GM12878 (cell line): ENCODE measurements at regions not wholly inside any gene's neighbourhood (a gene's known extent, or its start where the extent isn't known, plus 50 kb on each side); places are given as distances from the start of the nearest gene placed in this dataset.

Source experiments
- ATAC-seq: fragments of 200-7000 bp; cut with Tn5 transposase; 3 replicates; pipeline ENCODE4 v1.9.1; 2020; ENCODE audit warnings: mild to moderate bottlenecking, moderate library complexity
- BruUV-seq: library from RNA; stranded (reverse); fragments of 400-500 nt; replicated peaks from 2 replicates; lab custom pipeline; 2021; lab: Mats Ljungman, UMichigan
- CTCF ChIA-PET: fragments of 300-600 bp; sonication (Branson Sonifier 250); formaldehyde crosslinking; extraction: SDS; loops from one replicate; lab custom pipeline; 2021; ENCODE audit warnings: inconsistent platforms; lab: Yijun Ruan, JAX
- POLR2A ChIA-PET: fragments of 350-600 bp; formaldehyde crosslinking; extraction: SDS; loops from one replicate; lab custom pipeline; 2021; ENCODE audit warnings: inconsistent platforms; lab: Charles Lee
- RAD21 ChIA-PET: fragments of 300-600 bp; sonication (Branson Sonifier 250); formaldehyde crosslinking; loops from one replicate; lab custom pipeline; 2023; ENCODE audit warnings: antibody characterized with exemption; ENCODE audit not compliant: unreplicated experiment; lab: Charles Lee
- SMC1A ChIA-PET: fragments of 300-600 bp; sonication (Branson Sonifier 250); formaldehyde crosslinking; loops from one replicate; lab custom pipeline; 2023; ENCODE audit not compliant: unreplicated experiment, uncharacterized antibody; lab: Charles Lee
- DNase-seq: peaks from one replicate; pipeline ENCODE4 v3.0.0-alpha.2; 2011; ENCODE audit warnings: low read depth, low spot score
- FAIRE-seq: peaks from 3 replicates; lab custom pipeline; 2011; peaks lifted over from hg19 to GRCh38; lab: Jason Lieb, UNC
- H2AFZ ChIP-seq: 2 replicates; pipeline ENCODE4 v1.6.0; 2011; ENCODE audit warnings: low read depth, low read length, control low read depth; ENCODE audit not compliant: control insufficient read depth
- H3K27ac ChIP-seq: 2 replicates; pipeline ENCODE4 v1.5.1; 2011; ENCODE audit warnings: control low read depth; ENCODE audit not compliant: control insufficient read depth, insufficient read depth
- H3K27me3 ChIP-seq, 2 experiments: replicated peaks in 1 of 2; 2 replicates each; pipeline versions ENCODE4 v1.6.0 to v1.6.1; 2011; ENCODE audit warnings: low read length in 1 of 2; ENCODE audit not compliant: control insufficient read depth in 2 of 2, insufficient read depth in 2 of 2
- H3K36me3 ChIP-seq, 2 experiments: 2 replicates each; pipeline ENCODE4 v1.5.1; 2011; ENCODE audit warnings: low read length in 1 of 2; ENCODE audit not compliant: control insufficient read depth in 2 of 2, insufficient read depth in 2 of 2
- H3K4me1 ChIP-seq: 2 replicates; pipeline ENCODE4 v1.6.1; 2011; ENCODE audit warnings: mild to moderate bottlenecking, low read length, moderate library complexity, mixed read lengths; ENCODE audit not compliant: control insufficient read depth, insufficient read depth
- H3K4me2 ChIP-seq: 2 replicates; pipeline ENCODE4 v1.6.0; 2011; ENCODE audit warnings: control low read depth; ENCODE audit not compliant: control insufficient read depth, insufficient read depth
- H3K4me3 ChIP-seq: fragments of 200-600 bp; sonication (generic); 2 replicates; pipeline ENCODE4 v1.5.1; 2016
- H3K79me2 ChIP-seq: 2 replicates; pipeline ENCODE4 v1.6.0; 2011; ENCODE audit warnings: low read length; ENCODE audit not compliant: control insufficient read depth, insufficient read depth
- H3K9ac ChIP-seq: 2 replicates; pipeline ENCODE4 v1.8.0; 2011; ENCODE audit warnings: low read length, control low read depth, mixed read lengths; ENCODE audit not compliant: control insufficient read depth, insufficient read depth
- H3K9me3 ChIP-seq: replicated peaks from 3 replicates; pipeline ENCODE4 v1.5.1; 2011; ENCODE audit warnings: mild to moderate bottlenecking, low read length; ENCODE audit not compliant: control insufficient read depth, insufficient read depth
- H4K20me1 ChIP-seq: 2 replicates; pipeline ENCODE4 v1.6.0; 2011; ENCODE audit not compliant: control insufficient read depth, insufficient read depth
- BMI1 ChIP-seq: fragments of 450-650 bp; IDR thresholded peaks from 2 replicates; pipeline ENCODE4 v1.6.1; 2016; ENCODE audit warnings: mild to moderate bottlenecking, moderate library complexity, borderline replicate concordance
- CBX3 ChIP-seq: fragments of 200-600 bp; sonication (generic); IDR thresholded peaks from 2 replicates; pipeline ENCODE4 v1.6.1; 2016; ENCODE audit warnings: low read depth, borderline replicate concordance
- CHD1 ChIP-seq: IDR thresholded peaks from 2 replicates; pipeline ENCODE4 v1.6.1; 2012; ENCODE audit warnings: low read depth, low read length, improper control_type of control experiment
- CTCF ChIP-seq, 3 experiments: IDR thresholded peaks in 2 of 3; conservative IDR thresholded peaks in 1 of 3; 2 replicates each; pipeline ENCODE4 v1.5.1; 2011; ENCODE audit warnings: low read depth in 3 of 3, low read length in 3 of 3, mild to moderate bottlenecking in 3 of 3, control low read depth in 2 of 3, moderate library complexity in 2 of 3, inconsistent platforms in 1 of 3, mixed read lengths in 1 of 3; ENCODE audit not compliant: control insufficient read depth in 2 of 3, insufficient read depth in 1 of 3; ENCODE audit errors: extremely low read depth in 1 of 3
- E2F8 ChIP-seq: fragments of 450-650 bp; IDR thresholded peaks from 2 replicates; pipeline ENCODE4 v1.6.1; 2018; ENCODE audit warnings: mild to moderate bottlenecking, low read depth, moderate library complexity; ENCODE audit not compliant: partially characterized antibody
- ELK1 ChIP-seq: IDR thresholded peaks from 2 replicates; pipeline ENCODE4 v1.6.1; 2012; ENCODE audit warnings: low read depth, low read length, improper control_type of control experiment
- KAT2A ChIP-seq: conservative IDR thresholded peaks from 2 replicates; pipeline ENCODE4 v1.6.1; 2011; ENCODE audit warnings: low read depth, low read length; ENCODE audit not compliant: control insufficient read depth
- NR2C2 ChIP-seq: IDR thresholded peaks from 2 replicates; pipeline ENCODE4 v1.6.1; 2011; ENCODE audit warnings: borderline replicate concordance, low read depth; ENCODE audit not compliant: control insufficient read depth, insufficient read length
- RAD51 ChIP-seq: fragments of 450-650 bp; IDR thresholded peaks from 2 replicates; pipeline ENCODE4 v1.6.1; 2016; ENCODE audit warnings: moderate library complexity, mild to moderate bottlenecking, inconsistent platforms
- SIX5 ChIP-seq: IDR thresholded peaks from 2 replicates; pipeline ENCODE4 v1.6.1; 2011; ENCODE audit warnings: mild to moderate bottlenecking, low read depth, low read length, moderate library complexity; ENCODE audit not compliant: severe bottlenecking
- SKIL ChIP-seq: fragments of 450-650 bp; IDR thresholded peaks from 2 replicates; pipeline ENCODE4 v1.6.1; 2017; ENCODE audit warnings: mild to moderate bottlenecking, low read depth, inconsistent platforms; ENCODE audit not compliant: poor library complexity, severe bottlenecking
- SREBF2 ChIP-seq: IDR thresholded peaks from 2 replicates; pipeline ENCODE4 v1.6.1; 2012; ENCODE audit warnings: mild to moderate bottlenecking, low read length
- whole genome bisulfite sequencing: methylation state at CpG from one replicate; pipeline ENCODE4 v1.1.6; 2016; ENCODE audit warnings: low lambda C conversion rate; ENCODE audit not compliant: insufficient replicate concordance, insufficient coverage; ENCODE audit errors: missing lambda C conversion rate; 5-methylcytosine and 5-hydroxymethylcytosine counted together
- in situ Hi-C: fragments of 300-500 bp; cut with MboI; formaldehyde crosslinking; loops from 9 replicates; pipeline ENCODE4 v1.14.3; 2018; ENCODE audit warnings: mixed read lengths
- intact Hi-C: fragments of 100-400 bp; cut with micrococcal nuclease; formaldehyde crosslinking; loops from one replicate; pipeline ENCODE4 v1.14.2; 2022; ENCODE audit not compliant: unreplicated experiment

GRCh38 chr4:38203609-38204008 lies 243.4 kb downstream of the PTTG2 start:
- no TSS peak for BruUV-seq
- Histone ChIP-seq H4K20me1 (no peaks in the 10 kb centered on the region), H2AFZ (no peak overlapping the region), H3K79me2 (no peaks in the 10 kb centered on the region), H3K27me3 (no peaks in the 10 kb centered on the region), H3K9ac (no peak overlapping the region), H3K4me2 (no peak overlapping the region), H3K9me3 (no peaks in the 10 kb centered on the region), H3K4me3 (no peak overlapping the region), H3K4me1 (no peaks in the 10 kb centered on the region), H3K36me3 (no peaks in the 10 kb centered on the region), H3K27ac (no peak overlapping the region)
- intact Hi-C loops (no loop called here), in situ Hi-C loops (no loop called here)
- CTCF ChIA-PET = interaction anchor here (6.3 kb wide), 1 partner anchor 472 kb away, joined by 25 read pairs; no protein-coding TSS in a partner anchor
- SMC1A ChIA-PET = interaction anchor here (1.8 kb wide), 1 partner anchor 23 kb away, joined by 5 read pairs; no protein-coding TSS in a partner anchor
- 33% methylated on average over 3 of the region's 3 CpGs for WGBS
- RAD21 ChIA-PET = interaction anchor here (1.5 kb wide), 1 partner anchor 11 kb away, joined by 4 read pairs; no protein-coding TSS in a partner anchor
- POLR2A ChIA-PET = no interaction called here
- DNase-seq (no peak), FAIRE-seq (no peak), ATAC-seq (no peak)
- TF ChIP-seq CTCF (IDR thresholded peaks at IDR 0.05 in 2 of 3, conservative IDR thresholded peaks at IDR 0.05 in 1 of 3; ENCODE audit: control insufficient read depth in 2 of 3, extremely low read depth in 1 of 3, insufficient read depth in 1 of 3, low read depth in 3 of 3, low read length in 3 of 3) (no peak), SIX5 (no peak), SREBF2 (no peak), RAD51 (no peak), BMI1 (no peak), KAT2A (no peak), CBX3 (no peak), CHD1 (no peak), NR2C2 (no peak), E2F8 (no peak), ELK1 (no peak), SKIL (no peak)
